ENCODE measurements at regions not wholly inside any gene's neighbourhood (a gene's known extent, or its start where the extent isn't known, plus 50 kb on each side); places are given as distances from the start of the nearest gene placed in this dataset.

GRCh38 chr4:92045718-92046117 lies 258.0 kb upstream of the GRID2 start:
- H3K4me3 ChIP-seq (ENCODE audit: control insufficient read depth, low read depth, low read length) = no peak overlapping the region
- DNase-seq (ENCODE audit: low read depth) = no peak
- no peak for TF ChIP-seq CTCF (conservative IDR thresholded peaks at IDR 0.05; ENCODE audit: control insufficient read depth, insufficient read depth, low read depth, low read length)

DNA sequence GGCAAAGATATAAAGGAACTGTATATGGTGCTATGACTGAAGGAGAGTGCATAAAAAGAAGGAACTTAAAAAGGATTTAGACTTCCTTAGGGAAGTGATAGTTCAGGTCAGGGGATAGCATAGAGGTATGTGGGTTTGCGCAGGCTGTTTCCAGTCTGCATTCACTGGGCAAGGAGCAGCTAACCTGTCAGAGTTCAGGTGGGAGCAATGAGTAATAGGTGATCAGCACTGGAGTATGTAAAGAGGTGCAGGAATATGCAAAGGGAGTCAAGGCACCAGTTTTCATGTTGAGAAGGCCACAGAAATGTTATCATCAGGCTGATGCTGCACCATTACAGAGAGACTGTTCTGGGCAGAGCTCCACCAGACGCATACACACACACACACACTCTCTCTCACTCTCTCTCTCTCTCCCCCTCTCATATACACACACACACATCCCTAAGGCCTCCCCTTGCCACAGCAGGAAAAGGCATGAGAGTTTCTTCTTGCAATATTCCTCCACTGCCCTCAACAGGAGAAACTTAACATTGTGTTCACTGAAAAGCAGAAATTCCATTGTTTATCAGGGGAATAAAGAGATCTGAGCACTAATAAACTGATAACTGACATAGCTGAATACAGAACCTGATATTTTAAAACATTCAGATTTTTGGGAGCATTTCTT lies 256.4 kb upstream of the GRID2 start:
- no peak for DNase-seq (ENCODE audit: low read depth)
- H3K4me3 ChIP-seq (ENCODE audit: control insufficient read depth, low read depth, low read length) = no peak overlapping the region
- no peak for TF ChIP-seq CTCF (conservative IDR thresholded peaks at IDR 0.05; ENCODE audit: control insufficient read depth, insufficient read depth, low read depth, low read length)

GRCh38 chr4:92050875-92051274 lies 252.9 kb upstream of the GRID2 start:
- DNase-seq (ENCODE audit: low read depth) = no peak
- TF ChIP-seq CTCF (conservative IDR thresholded peaks at IDR 0.05; ENCODE audit: control insufficient read depth, insufficient read depth, low read depth, low read length) = no peak
- no peak overlapping the region for H3K4me3 ChIP-seq (ENCODE audit: control insufficient read depth, low read depth, low read length)

DNA sequence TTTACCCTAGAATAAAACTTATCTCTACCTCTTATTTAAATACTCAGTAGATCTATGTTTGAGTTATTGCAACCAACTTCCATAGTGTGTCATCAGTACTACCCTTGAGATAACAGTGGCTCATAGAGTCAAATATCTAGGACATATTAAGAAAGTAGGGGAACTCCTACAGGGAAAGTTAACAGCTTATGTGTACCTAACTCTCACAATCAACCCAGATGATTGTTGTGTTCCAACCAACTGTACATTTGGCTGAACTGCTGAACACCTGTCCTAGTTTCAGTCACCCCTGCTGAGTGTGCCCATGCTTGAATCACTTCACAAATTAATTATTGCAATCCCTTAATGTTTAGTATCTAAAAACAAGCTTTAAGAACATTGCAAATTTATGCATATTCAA lies 244.2 kb upstream of the GRID2 start:
- no peak overlapping the region for H3K4me3 ChIP-seq (ENCODE audit: control insufficient read depth, low read depth, low read length)
- no peak for DNase-seq (ENCODE audit: low read depth)
- TF ChIP-seq CTCF (conservative IDR thresholded peaks at IDR 0.05; ENCODE audit: control insufficient read depth, insufficient read depth, low read depth, low read length) = no peak

GRCh38 chr4:92060333-92060732 lies 243.4 kb upstream of the GRID2 start:
- no peak for DNase-seq (ENCODE audit: low read depth)
- H3K4me3 ChIP-seq (ENCODE audit: control insufficient read depth, low read depth, low read length) = no peak overlapping the region
- no peak for TF ChIP-seq CTCF (conservative IDR thresholded peaks at IDR 0.05; ENCODE audit: control insufficient read depth, insufficient read depth, low read depth, low read length)

DNA sequence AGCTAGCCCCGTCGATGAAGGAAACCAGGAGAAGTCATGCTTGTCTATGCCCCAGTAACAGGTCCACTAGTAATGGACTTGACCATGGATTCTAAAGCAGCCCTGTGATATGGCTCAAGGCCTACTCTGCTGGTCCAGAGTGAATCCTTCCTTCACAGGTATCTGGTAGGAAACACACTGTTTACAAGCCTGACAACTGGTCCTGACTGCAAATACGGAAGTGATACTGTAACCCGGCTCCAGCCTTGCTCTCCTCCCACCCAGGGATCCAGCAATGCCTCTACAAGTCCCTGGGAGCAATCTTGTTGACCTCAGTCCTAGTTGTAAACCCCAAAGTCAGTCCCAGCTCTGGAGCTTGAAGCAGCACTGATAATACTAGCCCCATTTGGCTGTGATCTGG lies 239.2 kb upstream of the GRID2 start:
- no peak for DNase-seq (ENCODE audit: low read depth)
- no peak overlapping the region for H3K4me3 ChIP-seq (ENCODE audit: control insufficient read depth, low read depth, low read length)
- no peak for TF ChIP-seq CTCF (conservative IDR thresholded peaks at IDR 0.05; ENCODE audit: control insufficient read depth, insufficient read depth, low read depth, low read length)

DNA sequence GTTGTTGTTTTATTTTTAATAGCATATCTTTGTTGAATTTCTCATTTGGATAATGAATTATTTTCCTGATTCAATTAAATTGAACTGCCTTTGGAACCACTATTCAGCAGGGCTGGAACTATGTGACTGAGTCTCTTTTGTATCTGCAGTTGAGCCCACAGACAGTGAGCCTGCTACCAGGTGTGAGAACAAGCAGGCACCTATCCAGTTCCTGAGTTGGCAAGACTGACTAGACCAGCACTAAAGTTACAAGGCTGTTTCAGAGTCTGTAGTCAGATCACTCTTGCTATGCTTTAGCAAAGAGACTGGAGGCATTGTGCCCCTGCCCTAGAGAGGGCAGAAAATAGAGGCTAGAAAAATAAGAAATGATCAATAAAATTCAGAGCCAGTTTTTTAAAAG lies 237.3 kb upstream of the GRID2 start:
- H3K4me3 ChIP-seq (ENCODE audit: control insufficient read depth, low read depth, low read length) = no peak overlapping the region
- no peak for TF ChIP-seq CTCF (conservative IDR thresholded peaks at IDR 0.05; ENCODE audit: control insufficient read depth, insufficient read depth, low read depth, low read length)
- no peak for DNase-seq (ENCODE audit: low read depth)
